ENCODE measurements at regions not wholly inside any gene's neighbourhood (a gene's known extent, or its start where the extent isn't known, plus 50 kb on each side); places are given as distances from the start of the nearest gene placed in this dataset.
"Not testable (repeated sequence)": the region's sequence is repeated elsewhere in the genome, so short reads cannot be mapped to it uniquely, and the experiment has no call there.

- H3K4me1 Mint-ChIP-seq; H3K36me3 Mint-ChIP-seq; H3K4me3 ChIP-seq (ENCODE audit: low read length); H3K27me3 Mint-ChIP-seq; H3K36me3 ChIP-seq (ENCODE audit: control insufficient read depth in 2 of 3, insufficient read depth in 3 of 3, low read length in 3 of 3); H3K27ac ChIP-seq (ENCODE audit: low read depth, low read length); H3K4me3 Mint-ChIP-seq; POLR2A ChIA-PET; CTCF ChIA-PET; ATAC-seq; H3K27me3 ChIP-seq (ENCODE audit: control insufficient read depth in 2 of 2, insufficient read depth in 2 of 2, low read length in 2 of 2); H3K4me1 ChIP-seq (ENCODE audit: control insufficient read depth in 2 of 2, insufficient read depth in 2 of 2, low read length in 2 of 2); H3K9me3 ChIP-seq (ENCODE audit: control insufficient read depth in 2 of 3, low read length in 3 of 3); DNase-seq: not testable (repeated sequence)
- intact Hi-C loops (cut with micrococcal nuclease), result loop anchor here in 1 of 2 donors (5.0 kb wide), 1 partner anchor 50 kb away; no protein-coding TSS in a partner anchor
- peak overlapping the region in 1 of 9 donors; percentile 5 for H3K27ac Mint-ChIP-seq
- H3K9me3 Mint-ChIP-seq, result peaks cover 0 to 25% (median 4%) of the 10 kb centered on the region in 11 donors
These were observed 370.1 kb downstream of the DSC3 start for GRCh38 chr18:30672439-30672838.

- CTCF ChIA-PET, result no interaction called here
- H3K36me3 Mint-ChIP-seq, result no peaks in the 10 kb centered on the region
- peaks cover 5 to 36% (median 10%) of the 10 kb centered on the region in 11 donors for H3K9me3 Mint-ChIP-seq
- no peaks in the 10 kb centered on the region for H3K36me3 ChIP-seq (ENCODE audit: control insufficient read depth in 2 of 3, insufficient read depth in 3 of 3, low read length in 3 of 3)
- no peak overlapping the region for H3K4me3 Mint-ChIP-seq
- POLR2A ChIA-PET, result no interaction called here
- no peaks in the 10 kb centered on the region for H3K27me3 Mint-ChIP-seq
- H3K4me3 ChIP-seq (ENCODE audit: low read length), result no peak overlapping the region
- no peak overlapping the region for H3K27ac ChIP-seq (ENCODE audit: low read depth, low read length)
- no peaks in the 10 kb centered on the region for H3K9me3 ChIP-seq (ENCODE audit: control insufficient read depth in 2 of 3, low read length in 3 of 3)
- DNase-seq (no peak), ATAC-seq (no peak)
- no peaks in the 10 kb centered on the region for H3K27me3 ChIP-seq (ENCODE audit: control insufficient read depth in 2 of 2, insufficient read depth in 2 of 2, low read length in 2 of 2)
- H3K4me1 ChIP-seq (ENCODE audit: control insufficient read depth in 2 of 2, insufficient read depth in 2 of 2, low read length in 2 of 2), result no peaks in the 10 kb centered on the region
- no peak overlapping the region for H3K27ac Mint-ChIP-seq
- intact Hi-C loops (cut with micrococcal nuclease), result loop anchor here in 1 of 2 donors (10.0 kb wide), 1 partner anchor 54 kb away; no protein-coding TSS in a partner anchor
- H3K4me1 Mint-ChIP-seq, result no peaks in the 10 kb centered on the region
These were observed 384.2 kb downstream of the DSC3 start for GRCh38 chr18:30658306-30658705.

DNA sequence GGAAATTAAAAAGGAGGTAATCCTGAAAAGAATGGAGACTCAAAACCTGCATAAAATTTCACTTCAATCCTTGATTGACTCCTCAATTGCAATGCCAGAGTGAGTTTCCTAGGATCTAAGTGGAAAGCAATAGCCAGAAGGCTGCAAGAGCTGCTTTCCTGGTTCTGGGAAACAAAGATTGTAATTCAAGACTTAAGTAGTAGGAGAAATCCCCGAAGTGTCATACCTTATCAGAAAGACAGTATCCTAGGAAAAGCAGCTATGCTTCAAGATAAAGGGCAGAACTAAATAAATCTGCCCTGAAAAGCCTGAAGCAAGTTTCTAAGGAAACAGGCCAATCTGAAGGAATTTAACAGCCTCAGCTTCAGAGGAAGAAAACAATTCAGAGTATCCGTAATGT, 390.2 kb downstream of the DSC3 start:
- H3K36me3 Mint-ChIP-seq, result no peaks in the 10 kb centered on the region
- intact Hi-C loops (cut with micrococcal nuclease), result loop anchor here in 1 of 2 donors (10.0 kb wide), 1 partner anchor 48 kb away; no protein-coding TSS in a partner anchor
- ChIA-PET CTCF (no interaction called here), POLR2A (no interaction called here)
- no peaks in the 10 kb centered on the region for H3K36me3 ChIP-seq (ENCODE audit: control insufficient read depth in 2 of 3, insufficient read depth in 3 of 3, low read length in 3 of 3)
- no peak overlapping the region for H3K27ac ChIP-seq (ENCODE audit: low read depth, low read length)
- H3K9me3 ChIP-seq (ENCODE audit: control insufficient read depth in 2 of 3, low read length in 3 of 3), result no peaks in the 10 kb centered on the region
- no peak overlapping the region for H3K4me3 ChIP-seq (ENCODE audit: low read length)
- H3K27me3 ChIP-seq (ENCODE audit: control insufficient read depth in 2 of 2, insufficient read depth in 2 of 2, low read length in 2 of 2), result no peaks in the 10 kb centered on the region
- no peak overlapping the region for H3K27ac Mint-ChIP-seq
- peaks cover 0 to 9% (median 0%) of the 10 kb centered on the region in 11 donors for H3K9me3 Mint-ChIP-seq
- no peak for DNase-seq
- H3K4me3 Mint-ChIP-seq, result no peak overlapping the region
- no peaks in the 10 kb centered on the region for H3K4me1 Mint-ChIP-seq
- no peak for ATAC-seq
- H3K27me3 Mint-ChIP-seq, result no peaks in the 10 kb centered on the region
- no peaks in the 10 kb centered on the region for H3K4me1 ChIP-seq (ENCODE audit: control insufficient read depth in 2 of 2, insufficient read depth in 2 of 2, low read length in 2 of 2)

DNA sequence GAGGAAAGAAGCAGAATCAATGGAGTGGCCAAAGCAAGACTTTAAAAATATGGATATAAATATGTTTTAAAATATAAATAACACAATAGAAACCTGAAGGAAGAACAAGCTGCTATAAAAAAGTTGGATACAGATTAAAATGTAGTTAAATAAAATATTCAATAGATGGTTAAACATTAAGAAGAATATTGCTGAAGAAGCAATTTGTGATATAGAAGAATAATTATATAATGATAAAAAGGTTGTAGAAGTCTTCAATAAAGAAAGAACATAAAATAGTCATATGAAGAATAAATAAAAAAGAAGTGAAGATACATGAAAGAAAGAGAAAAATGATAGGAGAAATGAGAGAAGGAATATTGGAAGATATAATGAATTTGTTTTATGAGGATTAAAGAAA, 392.0 kb downstream of the DSC3 start:
- Mint-ChIP-seq H3K36me3 (no peaks in the 10 kb centered on the region), H3K4me1 (no peaks in the 10 kb centered on the region), H3K27ac (no peak overlapping the region), H3K9me3 (peaks cover 0 to 9% (median 0%) of the 10 kb centered on the region in 11 donors), H3K27me3 (no peaks in the 10 kb centered on the region), H3K4me3 (no peak overlapping the region)
- Histone ChIP-seq H3K4me3 (ENCODE audit: low read length) (no peak overlapping the region), H3K27ac (ENCODE audit: low read depth, low read length) (no peak overlapping the region), H3K36me3 (ENCODE audit: control insufficient read depth in 2 of 3, insufficient read depth in 3 of 3, low read length in 3 of 3) (no peaks in the 10 kb centered on the region), H3K9me3 (ENCODE audit: control insufficient read depth in 2 of 3, low read length in 3 of 3) (no peaks in the 10 kb centered on the region), H3K4me1 (ENCODE audit: control insufficient read depth in 2 of 2, insufficient read depth in 2 of 2, low read length in 2 of 2) (no peaks in the 10 kb centered on the region), H3K27me3 (ENCODE audit: control insufficient read depth in 2 of 2, insufficient read depth in 2 of 2, low read length in 2 of 2) (no peaks in the 10 kb centered on the region)
- intact Hi-C loops (cut with micrococcal nuclease), result loop anchor here in 1 of 2 donors (10.0 kb wide), 1 partner anchor 46 kb away; no protein-coding TSS in a partner anchor
- ATAC-seq (no peak), DNase-seq (no peak)
- ChIA-PET CTCF (no interaction called here), POLR2A (no interaction called here)

DNA sequence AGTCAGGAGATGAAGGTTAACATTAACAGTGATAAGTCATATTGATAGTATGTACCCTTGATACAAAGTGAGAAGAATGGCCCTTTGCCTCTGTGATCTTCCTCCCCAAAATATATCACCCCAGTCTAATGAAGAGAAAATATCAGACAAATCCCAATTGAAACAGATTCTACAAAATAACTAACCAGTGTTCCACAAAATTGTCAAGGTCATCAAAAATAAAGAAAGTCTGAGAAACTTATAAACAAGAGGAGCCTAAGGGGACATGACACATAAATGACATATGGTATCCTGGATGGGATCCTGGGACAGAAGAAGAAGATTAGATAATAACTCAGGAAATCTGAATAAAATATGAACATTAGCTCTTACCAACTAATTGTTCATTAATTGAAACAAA, 398.4 kb downstream of the DSC3 start:
- H3K27me3 ChIP-seq (ENCODE audit: control insufficient read depth in 2 of 2, insufficient read depth in 2 of 2, low read length in 2 of 2), result no peaks in the 10 kb centered on the region

DNA sequence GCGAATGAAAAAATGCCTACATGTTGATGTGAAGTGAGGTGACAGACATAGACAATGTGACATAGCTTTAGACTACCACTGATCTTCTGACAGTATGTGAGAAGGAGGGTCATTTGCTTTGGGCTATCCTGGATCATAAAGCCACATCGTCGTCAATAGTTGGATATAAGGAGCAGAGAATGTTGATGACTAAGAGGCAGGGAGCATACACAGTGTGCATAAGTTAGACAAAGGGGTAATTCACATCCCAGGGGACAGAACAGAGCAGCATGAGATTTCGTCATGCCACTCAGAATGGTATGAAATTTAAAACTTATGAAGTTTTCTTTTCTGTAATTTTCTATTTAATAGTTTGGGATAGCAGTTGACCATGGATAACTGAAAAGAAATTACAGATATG, 403.2 kb downstream of the DSC3 start:
- no peak overlapping the region for H3K27ac Mint-ChIP-seq
- POLR2A ChIA-PET, result no interaction called here
- no peak overlapping the region for H3K27ac ChIP-seq (ENCODE audit: low read depth, low read length)
- DNase-seq (no peak), ATAC-seq (no peak)
- H3K9me3 ChIP-seq (ENCODE audit: control insufficient read depth in 2 of 3, low read length in 3 of 3), result no peaks in the 10 kb centered on the region
- H3K4me1 ChIP-seq (ENCODE audit: control insufficient read depth in 2 of 2, insufficient read depth in 2 of 2, low read length in 2 of 2), result no peaks in the 10 kb centered on the region
- H3K36me3 Mint-ChIP-seq, result peaks cover 0 to 6% (median 0%) of the 10 kb centered on the region in 5 donors
- CTCF ChIA-PET, result no interaction called here
- H3K27me3 ChIP-seq (ENCODE audit: control insufficient read depth in 2 of 2, insufficient read depth in 2 of 2, low read length in 2 of 2), result no peaks in the 10 kb centered on the region
- H3K27me3 Mint-ChIP-seq, result no peaks in the 10 kb centered on the region
- no peak overlapping the region for H3K4me3 Mint-ChIP-seq
- no peaks in the 10 kb centered on the region for H3K36me3 ChIP-seq (ENCODE audit: control insufficient read depth in 2 of 3, insufficient read depth in 3 of 3, low read length in 3 of 3)
- H3K4me3 ChIP-seq (ENCODE audit: low read length), result no peak overlapping the region
- intact Hi-C loops (cut with micrococcal nuclease), result no loop called here
- H3K9me3 Mint-ChIP-seq, result peaks cover 0 to 19% (median 6%) of the 10 kb centered on the region in 11 donors
- H3K4me1 Mint-ChIP-seq, result no peaks in the 10 kb centered on the region

More for the DNA sequence above, 398.4 kb downstream of the DSC3 start:
- intact Hi-C loops (cut with micrococcal nuclease), result no loop called here
- Mint-ChIP-seq H3K4me3 (no peak overlapping the region), H3K27me3 (no peaks in the 10 kb centered on the region), H3K36me3 (no peaks in the 10 kb centered on the region), H3K27ac (no peak overlapping the region), H3K9me3 (peaks cover 0 to 6% (median 3%) of the 10 kb centered on the region in 11 donors), H3K4me1 (no peaks in the 10 kb centered on the region)
- ChIA-PET CTCF (no interaction called here), POLR2A (no interaction called here)
- DNase-seq, result no peak
- ATAC-seq, result no peak
- Histone ChIP-seq H3K27ac (ENCODE audit: low read depth, low read length) (no peak overlapping the region), H3K4me1 (ENCODE audit: control insufficient read depth in 2 of 2, insufficient read depth in 2 of 2, low read length in 2 of 2) (no peaks in the 10 kb centered on the region), H3K4me3 (ENCODE audit: low read length) (no peak overlapping the region), H3K36me3 (ENCODE audit: control insufficient read depth in 2 of 3, insufficient read depth in 3 of 3, low read length in 3 of 3) (no peaks in the 10 kb centered on the region), H3K9me3 (ENCODE audit: control insufficient read depth in 2 of 3, low read length in 3 of 3) (no peaks in the 10 kb centered on the region)

DNA sequence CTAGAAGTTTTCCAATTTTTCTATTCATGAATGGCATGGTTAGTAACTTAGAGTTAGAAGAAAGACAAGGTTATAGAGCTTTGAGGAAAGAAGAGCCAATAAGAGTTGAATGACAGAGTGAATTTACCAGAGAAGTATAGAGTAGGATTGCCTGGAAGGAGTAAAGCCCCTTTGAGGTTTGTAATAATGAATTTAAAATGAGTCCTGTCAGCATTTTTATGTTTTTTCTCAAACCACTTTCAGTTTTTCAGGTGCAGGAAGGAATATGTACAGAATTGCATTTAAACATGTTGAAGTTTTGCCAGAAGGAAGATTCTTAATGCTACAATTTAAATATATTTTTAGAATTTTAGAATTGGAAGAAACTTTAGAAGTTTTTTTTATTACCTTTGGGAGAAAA, 408.3 kb downstream of the DSC3 start:
- ChIA-PET POLR2A (no interaction called here), CTCF (no interaction called here)
- Mint-ChIP-seq H3K27ac (no peak overlapping the region), H3K27me3 (peaks cover 0 to 3% (median 0%) of the 10 kb centered on the region in 5 donors), H3K4me1 (peaks cover 0 to 1% (median 0%) of the 10 kb centered on the region in 7 donors), H3K36me3 (peaks cover 0 to 9% (median 0%) of the 10 kb centered on the region in 5 donors), H3K4me3 (no peak overlapping the region), H3K9me3 (peaks cover 0 to 27% (median 14%) of the 10 kb centered on the region in 11 donors)
- no peaks in the 10 kb centered on the region for H3K27me3 ChIP-seq (ENCODE audit: control insufficient read depth in 2 of 2, insufficient read depth in 2 of 2, low read length in 2 of 2)
- intact Hi-C loops (cut with micrococcal nuclease), result no loop called here
- ATAC-seq (no peak), DNase-seq (no peak)
- no peaks in the 10 kb centered on the region for H3K4me1 ChIP-seq (ENCODE audit: control insufficient read depth in 2 of 2, insufficient read depth in 2 of 2, low read length in 2 of 2)
- H3K27ac ChIP-seq (ENCODE audit: low read depth, low read length), result no peak overlapping the region
- H3K9me3 ChIP-seq (ENCODE audit: control insufficient read depth in 2 of 3, low read length in 3 of 3), result no peaks in the 10 kb centered on the region
- H3K4me3 ChIP-seq (ENCODE audit: low read length), result no peak overlapping the region
- H3K36me3 ChIP-seq (ENCODE audit: control insufficient read depth in 2 of 3, insufficient read depth in 3 of 3, low read length in 3 of 3), result no peaks in the 10 kb centered on the region

Measured in naive thymus-derived CD4-positive, alpha-beta T cell (primary cell).